NCI-H2081 (cell line): ENCODE measurements at regions not wholly inside any gene's neighbourhood (a gene's known extent, or its start where the extent isn't known, plus 50 kb on each side); places are given as distances from the start of the nearest gene placed in this dataset.

ENCODE experiments used
- DNase-seq, 2 experiments: peaks; one replicate each; lab custom pipeline; 2025; lab: John Stamatoyannopoulos, UW

- no peak for DNase-seq
Measured at GRCh38 chr16:51779240-51779639, 628.2 kb upstream of the SALL1 start.

DNA sequence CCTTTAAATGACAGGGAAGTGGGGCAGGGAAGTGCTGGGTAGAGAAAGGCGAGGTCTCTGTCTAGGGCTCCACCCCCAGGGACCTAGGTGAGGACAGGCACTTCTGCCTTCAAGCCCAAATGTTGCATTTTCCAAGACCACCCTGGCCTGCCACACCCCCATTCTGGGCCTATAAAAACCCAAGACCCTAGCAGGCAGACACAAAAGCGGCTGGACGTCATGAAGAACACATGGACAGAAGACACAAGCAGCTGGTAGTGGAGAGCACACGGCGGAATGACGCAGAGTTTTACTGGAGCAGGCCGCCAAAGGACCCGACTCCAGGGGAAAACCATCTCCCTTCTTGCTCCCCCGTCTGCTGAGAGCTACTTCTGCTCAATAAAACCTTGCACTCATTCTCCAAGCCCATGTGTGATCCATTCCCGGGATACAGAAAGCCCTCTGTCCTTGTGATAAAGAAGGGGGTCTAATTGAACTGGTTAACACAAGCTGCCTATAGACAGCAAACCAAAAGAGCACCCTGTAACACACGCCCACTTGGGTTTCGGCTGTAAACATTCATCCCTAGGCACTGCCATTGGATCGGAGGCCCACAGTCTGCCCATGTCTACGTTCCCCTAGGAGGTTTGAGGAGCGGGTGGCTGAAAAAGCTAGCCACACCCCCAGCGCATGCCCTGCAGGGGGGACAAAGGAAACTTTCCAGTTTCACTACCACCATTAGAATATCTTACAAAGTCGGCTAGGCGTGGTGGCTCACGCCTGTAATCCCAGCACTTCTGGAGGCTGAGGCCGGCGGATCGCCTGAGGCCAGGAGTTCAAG, 622.2 kb upstream of the SALL1 start:
- DNase-seq: no peak

DNA sequence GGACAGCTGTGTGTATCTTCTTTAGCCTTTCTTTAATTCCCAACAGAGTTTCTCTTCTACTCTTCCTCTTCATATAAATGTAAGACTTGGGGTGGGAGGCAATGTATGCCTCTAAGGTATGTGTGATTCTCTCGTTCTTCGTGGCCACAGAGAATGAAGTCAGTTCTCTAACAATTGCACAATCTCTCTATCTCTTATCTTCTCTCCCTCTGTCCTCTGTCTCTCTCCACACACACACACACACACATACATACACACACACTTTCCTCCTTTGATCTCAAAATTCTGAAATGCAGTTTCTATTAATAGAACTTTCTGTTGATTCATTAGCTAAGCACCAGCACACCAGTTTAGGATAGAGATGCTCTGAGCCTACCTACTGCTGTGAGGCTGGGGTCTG, 615.7 kb upstream of the SALL1 start:
- DNase-seq: no peak

DNA sequence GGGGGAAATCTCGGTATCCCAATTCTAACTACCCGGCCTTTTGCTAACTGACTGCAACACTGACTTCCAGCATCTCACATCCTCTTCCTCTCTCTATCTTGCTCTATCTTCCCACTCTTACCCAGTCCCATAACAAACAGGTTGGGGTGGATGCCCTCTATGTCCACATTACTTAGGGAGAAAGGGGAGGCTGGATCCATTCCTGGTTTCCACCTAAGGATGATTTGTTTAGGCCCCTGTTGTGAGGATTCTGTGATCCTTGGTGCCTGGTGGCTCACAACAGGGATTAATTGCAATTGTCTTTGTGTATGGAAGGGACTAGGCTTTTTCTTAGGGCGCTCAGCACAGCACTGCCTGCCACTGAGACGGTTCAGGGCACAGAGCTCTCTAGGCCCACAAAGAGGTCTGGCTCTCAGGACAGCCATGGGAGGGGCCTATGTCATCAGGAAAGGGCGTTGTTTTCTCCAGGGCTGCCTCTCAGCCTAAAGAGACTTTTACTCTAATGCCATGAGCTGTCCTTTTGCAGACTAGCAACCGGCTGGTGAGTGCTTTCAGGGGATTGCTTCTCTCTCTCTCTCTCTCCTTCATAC, 612.1 kb upstream of the SALL1 start:
- no peak for DNase-seq

- DNase-seq: peak; percentile 55 to 56
Measured at GRCh38 chr16:51762081-51762996, 611.3 kb upstream of the SALL1 start.

DNA sequence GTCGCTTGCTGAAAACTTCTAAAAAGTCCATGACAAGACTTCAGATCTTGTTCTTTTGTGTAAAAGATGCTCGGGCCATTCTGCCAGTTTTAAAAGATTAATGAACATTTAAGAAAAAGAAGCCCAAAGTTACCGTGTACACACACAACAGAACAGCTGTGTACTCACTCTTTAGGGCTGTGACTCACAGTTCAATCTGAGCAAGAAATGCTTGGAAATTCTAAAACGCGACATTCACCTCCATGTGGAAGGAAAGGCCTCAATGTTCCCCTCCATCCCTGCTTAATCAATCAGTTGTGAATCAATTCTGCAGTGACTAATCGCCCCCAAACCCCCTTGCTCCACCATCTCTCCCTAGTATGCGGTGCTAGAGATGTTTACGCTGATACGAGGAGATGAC, 609.9 kb upstream of the SALL1 start:
- no peak for DNase-seq

DNA sequence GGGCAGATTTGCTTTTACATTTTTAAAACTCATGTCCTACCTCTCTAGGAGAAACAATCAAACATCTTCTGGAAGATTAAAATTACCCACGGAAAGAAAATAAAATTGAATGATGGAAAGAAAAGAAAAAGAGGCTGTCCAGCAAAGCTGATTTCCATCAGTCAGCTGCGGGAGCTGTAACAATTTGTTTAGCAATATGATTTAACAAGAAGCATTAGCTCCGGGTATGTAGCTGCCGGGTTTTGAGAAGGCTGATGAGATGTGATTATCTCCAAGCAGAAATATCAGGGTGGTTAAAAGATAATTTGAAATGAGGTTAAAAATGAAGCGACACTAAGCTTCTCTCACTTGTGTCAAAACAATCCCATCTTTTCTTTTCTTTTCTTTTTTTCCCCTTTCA, 608.9 kb upstream of the SALL1 start:
- DNase-seq: no peak

DNA sequence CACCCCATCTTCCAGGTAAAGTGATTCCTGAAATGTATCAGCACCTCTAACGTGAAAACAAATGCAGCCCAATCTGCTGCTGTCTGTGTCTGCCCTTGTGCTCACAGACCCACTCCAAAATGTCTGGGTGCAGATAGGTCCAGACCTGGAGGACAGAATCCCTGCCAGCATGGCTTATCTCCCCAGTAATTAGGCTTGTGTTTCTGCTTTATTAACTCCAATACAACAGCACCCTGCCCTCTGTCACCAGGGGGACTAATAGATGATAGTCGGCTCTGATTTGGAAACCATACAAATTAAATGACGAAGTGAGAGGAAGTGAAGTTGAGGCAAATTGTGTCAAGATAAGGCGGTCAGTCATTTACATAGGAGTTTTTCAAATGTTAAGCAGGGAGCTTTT, 608.3 kb upstream of the SALL1 start:
- no peak for DNase-seq

DNA sequence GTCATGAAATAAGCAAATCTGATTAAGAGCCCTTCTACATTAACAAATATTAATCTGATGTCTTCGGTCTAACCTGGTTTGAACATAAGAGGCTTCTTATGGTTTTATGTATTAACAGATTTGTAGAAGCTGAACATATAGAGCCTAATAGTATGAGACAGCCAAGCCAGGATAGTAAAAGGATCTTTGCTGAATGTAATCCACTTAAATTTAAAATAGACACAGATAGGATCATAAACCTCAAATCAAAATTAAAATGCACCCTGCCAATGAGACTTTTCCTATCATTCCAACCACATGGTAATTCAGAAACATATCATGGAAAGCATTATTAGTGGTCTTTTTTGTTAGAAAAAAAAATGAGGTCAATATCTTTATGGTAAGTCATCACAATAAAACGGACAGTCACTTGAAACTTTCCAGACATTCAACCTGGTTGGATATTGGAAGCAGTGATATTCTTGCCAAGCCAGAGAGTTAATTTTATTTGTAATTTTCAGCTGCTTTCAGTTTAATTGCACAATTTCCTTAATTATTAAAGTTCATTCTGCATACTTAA, 606.9 kb upstream of the SALL1 start:
- DNase-seq: no peak

DNA sequence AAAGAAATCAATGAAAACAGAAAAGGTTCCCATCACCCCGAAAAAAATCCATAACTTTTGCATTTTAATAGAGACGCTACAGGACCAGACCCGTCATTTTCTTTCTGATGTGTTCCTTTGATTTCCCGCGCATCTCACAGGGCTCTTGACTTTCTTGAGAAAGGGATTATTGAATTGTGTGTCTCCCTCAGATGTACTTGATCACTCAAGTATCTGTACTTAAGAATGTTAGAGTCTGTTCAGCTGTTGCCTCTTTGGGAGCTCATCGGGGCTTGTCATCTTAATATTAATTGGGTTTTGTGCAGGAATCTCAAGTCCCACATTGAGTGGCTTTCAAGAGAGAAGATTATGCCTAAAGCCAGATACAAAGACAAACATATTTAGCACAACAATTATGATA, 606.4 kb upstream of the SALL1 start:
- no peak for DNase-seq

DNA sequence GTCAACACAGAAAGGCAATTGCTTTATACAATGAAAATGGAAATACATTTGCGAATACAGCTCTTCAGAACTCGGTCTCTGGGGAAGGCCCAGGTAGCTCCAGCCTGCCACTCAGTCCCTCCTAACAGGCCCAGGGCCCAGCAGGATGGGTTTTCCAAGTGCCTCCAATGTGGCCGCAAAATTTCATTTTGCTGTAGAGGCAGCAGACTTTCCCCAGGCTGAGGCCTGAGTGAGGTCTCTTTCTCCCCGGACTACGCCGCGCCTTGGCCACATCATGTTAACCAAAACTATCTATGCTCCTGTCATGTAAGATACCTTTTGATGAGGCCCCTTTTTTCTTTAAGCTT, 606.0 kb upstream of the SALL1 start:
- no peak for DNase-seq

DNA sequence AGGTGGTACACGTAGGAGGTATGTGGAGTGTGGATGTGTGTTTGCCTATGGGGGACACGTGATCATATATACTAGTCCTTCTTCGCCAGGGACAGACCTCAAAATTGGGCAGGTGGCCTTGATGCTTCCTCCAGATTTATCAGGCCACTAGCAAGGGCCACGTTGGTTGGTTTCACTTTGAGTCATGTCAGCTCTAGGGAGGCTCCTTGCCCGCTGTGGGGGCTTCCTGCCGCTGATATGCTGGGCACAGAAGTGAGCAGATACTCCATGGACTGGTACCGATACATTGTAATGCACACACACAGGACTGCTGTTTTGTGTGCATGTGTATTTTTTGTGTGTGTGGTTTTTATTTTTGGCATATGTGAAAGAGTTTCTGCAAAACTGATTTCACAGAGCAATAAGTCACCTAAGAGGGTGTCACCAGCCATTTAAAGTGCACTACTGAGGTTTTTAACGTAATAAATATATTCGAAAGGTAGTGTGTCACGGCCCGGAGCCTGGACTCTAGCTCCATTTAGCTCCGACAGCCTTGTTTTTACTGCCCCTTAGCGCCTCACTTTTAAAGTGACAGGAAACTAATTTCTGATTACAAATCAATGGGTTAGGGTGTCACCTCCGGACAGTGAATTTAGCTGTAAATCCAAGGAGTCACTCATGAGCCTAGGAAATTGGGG, 605.5 kb upstream of the SALL1 start:
- no peak for DNase-seq

- DNase-seq: peak in 1 of 2 experiments; percentile 44
Measured at GRCh38 chr16:51755577-51756355, 604.7 kb upstream of the SALL1 start.

GRCh38 chr16:51755039-51755501, 604.0 kb upstream of the SALL1 start:
- peak in 1 of 2 experiments; percentile 27 for DNase-seq

DNA sequence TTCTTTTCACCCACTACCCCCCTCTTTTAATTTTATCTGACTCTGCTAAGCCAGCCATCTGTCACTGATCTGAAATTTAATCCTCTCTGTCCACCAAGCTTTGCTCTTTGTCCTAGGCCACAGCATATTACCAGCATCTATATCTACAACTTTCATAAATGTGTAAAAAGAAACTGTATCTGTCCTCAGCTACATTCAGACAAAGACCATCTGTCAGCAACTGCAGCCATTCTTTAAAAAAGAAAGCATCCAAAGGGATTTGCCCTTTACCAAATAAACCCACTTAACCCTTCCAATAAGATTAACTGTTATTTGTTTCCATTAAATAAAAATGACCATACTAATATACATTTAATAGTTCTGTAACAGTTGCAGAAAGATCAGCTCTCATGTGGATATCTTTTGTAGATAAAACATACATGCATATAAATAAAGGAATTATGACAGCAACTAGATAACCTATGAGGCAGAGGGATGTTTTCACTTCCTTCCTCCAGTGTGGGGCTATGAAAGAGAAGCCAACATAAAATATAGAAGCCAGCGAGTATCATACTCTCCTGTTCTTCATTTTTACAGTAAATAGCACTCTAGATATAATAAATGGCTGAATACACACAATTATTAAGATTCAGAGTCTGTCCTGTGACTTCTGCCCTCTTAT, 602.5 kb upstream of the SALL1 start:
- no peak for DNase-seq

- DNase-seq: no peak
Measured at GRCh38 chr16:51752438-51752995, 601.4 kb upstream of the SALL1 start.

- DNase-seq: no peak
Measured at GRCh38 chr16:51747329-51747728, 596.3 kb upstream of the SALL1 start.

GRCh38 chr16:51734220-51734619, 583.1 kb upstream of the SALL1 start:
- peak in 1 of 2 experiments; percentile 41 for DNase-seq

DNA sequence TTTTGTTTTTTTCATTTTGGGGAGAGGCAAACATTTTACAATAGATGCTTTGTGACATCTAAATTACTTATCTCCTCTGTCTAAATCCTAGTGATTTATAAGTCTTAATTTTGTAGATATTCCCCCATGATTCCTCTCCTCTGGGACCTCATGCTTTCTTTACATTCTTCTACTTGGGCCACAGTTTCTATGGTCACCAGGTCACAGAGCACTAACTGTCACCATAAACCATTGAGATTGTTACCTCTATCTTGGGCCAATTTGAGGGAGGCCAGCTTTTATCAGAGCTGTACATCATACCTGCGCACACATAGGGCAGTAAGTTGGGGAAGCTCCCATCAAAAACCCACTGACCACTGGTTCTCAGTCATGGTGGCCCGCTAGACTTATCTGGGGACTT, 582.1 kb upstream of the SALL1 start:
- DNase-seq: no peak

GRCh38 chr16:51731160-51731559, 580.1 kb upstream of the SALL1 start:
- DNase-seq: peak in 1 of 2 experiments; percentile 41
